ENCODE measurements at regions not wholly inside any gene's neighbourhood (a gene's known extent, or its start where the extent isn't known, plus 50 kb on each side); places are given as distances from the start of the nearest gene placed in this dataset.

DNA sequence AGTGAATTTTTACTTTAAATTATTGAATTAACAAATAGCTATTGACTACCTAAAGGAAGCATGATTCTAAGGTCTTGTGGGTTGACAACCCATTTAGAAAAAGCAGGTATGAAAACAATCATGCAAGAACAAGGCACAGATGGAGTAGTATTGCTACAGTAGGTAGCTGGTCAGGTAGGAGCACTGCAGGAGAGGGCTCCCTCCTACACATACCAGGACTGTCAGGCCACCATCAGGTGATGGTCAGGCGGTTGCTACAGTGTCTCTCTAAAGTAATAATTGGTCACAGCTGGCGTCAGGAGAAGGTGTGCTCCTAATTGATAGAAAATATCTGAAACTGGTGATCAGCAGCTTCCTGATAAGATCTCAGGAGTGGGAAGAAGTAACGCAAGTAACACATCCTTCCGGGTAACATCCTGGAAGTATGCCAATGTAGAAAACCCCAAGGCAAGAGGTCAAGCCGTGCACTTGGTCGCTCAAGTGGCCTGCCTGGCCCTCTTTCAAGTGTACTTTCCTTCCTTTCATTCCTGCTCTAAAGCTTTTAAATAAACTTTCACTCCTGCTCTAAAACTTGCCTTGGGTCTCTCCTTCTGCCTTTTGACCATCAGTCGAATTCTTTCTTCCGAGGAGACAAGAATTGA is 486.5 kb downstream of the TMEM114 start (continued):
- TF ChIP-seq, protein P1, sequence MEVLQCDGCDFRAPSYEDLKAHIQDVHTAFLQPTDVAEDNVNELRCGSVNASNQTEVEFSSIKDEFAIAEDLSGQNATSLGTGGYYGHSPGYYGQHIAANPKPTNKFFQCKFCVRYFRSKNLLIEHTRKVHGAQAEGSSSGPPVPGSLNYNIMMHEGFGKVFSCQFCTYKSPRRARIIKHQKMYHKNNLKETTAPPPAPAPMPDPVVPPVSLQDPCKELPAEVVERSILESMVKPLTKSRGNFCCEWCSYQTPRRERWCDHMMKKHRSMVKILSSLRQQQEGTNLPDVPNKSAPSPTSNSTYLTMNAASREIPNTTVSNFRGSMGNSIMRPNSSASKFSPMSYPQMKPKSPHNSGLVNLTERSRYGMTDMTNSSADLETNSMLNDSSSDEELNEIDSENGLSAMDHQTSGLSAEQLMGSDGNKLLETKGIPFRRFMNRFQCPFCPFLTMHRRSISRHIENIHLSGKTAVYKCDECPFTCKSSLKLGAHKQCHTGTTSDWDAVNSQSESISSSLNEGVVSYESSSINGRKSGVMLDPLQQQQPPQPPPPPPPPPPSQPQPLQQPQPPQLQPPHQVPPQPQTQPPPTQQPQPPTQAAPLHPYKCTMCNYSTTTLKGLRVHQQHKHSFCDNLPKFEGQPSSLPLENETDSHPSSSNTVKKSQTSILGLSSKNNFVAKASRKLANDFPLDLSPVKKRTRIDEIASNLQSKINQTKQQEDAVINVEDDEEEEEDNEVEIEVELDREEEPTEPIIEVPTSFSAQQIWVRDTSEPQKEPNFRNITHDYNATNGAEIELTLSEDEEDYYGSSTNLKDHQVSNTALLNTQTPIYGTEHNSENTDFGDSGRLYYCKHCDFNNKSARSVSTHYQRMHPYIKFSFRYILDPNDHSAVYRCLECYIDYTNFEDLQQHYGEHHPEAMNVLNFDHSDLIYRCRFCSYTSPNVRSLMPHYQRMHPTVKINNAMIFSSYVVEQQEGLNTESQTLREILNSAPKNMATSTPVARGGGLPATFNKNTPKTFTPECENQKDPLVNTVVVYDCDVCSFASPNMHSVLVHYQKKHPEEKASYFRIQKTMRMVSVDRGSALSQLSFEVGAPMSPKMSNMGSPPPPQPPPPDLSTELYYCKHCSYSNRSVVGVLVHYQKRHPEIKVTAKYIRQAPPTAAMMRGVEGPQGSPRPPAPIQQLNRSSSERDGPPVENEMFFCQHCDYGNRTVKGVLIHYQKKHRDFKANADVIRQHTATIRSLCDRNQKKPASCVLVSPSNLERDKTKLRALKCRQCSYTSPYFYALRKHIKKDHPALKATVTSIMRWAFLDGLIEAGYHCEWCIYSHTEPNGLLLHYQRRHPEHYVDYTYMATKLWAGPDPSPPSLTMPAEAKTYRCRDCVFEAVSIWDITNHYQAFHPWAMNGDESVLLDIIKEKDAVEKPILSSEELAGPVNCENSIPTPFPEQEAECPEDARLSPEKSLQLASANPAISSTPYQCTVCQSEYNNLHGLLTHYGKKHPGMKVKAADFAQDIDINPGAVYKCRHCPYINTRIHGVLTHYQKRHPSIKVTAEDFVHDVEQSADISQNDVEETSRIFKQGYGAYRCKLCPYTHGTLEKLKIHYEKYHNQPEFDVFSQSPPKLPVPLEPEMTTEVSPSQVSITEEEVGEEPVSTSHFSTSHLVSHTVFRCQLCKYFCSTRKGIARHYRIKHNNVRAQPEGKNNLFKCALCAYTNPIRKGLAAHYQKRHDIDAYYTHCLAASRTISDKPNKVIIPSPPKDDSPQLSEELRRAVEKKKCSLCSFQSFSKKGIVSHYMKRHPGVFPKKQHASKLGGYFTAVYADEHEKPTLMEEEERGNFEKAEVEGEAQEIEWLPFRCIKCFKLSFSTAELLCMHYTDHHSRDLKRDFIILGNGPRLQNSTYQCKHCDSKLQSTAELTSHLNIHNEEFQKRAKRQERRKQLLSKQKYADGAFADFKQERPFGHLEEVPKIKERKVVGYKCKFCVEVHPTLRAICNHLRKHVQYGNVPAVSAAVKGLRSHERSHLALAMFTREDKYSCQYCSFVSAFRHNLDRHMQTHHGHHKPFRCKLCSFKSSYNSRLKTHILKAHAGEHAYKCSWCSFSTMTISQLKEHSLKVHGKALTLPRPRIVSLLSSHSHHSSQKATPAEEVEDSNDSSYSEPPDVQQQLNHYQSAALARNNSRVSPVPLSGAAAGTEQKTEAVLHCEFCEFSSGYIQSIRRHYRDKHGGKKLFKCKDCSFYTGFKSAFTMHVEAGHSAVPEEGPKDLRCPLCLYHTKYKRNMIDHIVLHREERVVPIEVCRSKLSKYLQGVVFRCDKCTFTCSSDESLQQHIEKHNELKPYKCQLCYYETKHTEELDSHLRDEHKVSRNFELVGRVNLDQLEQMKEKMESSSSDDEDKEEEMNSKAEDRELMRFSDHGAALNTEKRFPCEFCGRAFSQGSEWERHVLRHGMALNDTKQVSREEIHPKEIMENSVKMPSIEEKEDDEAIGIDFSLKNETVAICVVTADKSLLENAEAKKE (CRISPR knock-in tag; IDR thresholded peaks at IDR 0.05) = no peak

DNA sequence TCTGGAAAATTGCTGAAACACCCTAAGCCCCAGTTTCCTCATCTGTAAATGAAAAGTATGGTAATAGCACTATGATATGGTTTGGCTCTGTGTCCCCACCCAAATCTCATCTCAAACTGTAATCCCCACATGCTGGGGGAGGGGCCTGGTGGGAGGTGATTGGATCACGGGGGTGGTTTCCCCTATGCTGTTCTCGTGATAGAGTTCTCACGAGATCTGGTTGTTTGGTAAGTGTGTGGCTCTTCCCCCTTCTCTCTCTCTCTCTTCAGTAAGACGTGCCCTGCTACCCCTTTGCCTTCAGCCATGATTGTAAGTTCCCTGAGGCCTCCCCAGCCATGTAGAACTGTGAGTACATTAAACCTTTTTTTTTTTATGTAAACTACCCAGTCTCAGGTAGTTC is 490.7 kb downstream of the TMEM114 start:
- no peaks in the 10 kb centered on the region for H3K79me2 ChIP-seq (replicated peaks; ENCODE audit: insufficient read depth)
- H3K27me3 ChIP-seq (ENCODE audit: insufficient read depth) = no peaks in the 10 kb centered on the region
- H3K9me2 ChIP-seq (ENCODE audit: insufficient read depth) = no peaks in the 10 kb centered on the region
- no peak overlapping the region for H3K4me2 ChIP-seq
- Mint-ChIP-seq H3K27ac (no peak overlapping the region), H3K27me3 (ENCODE audit: insufficient read depth, low read depth, poor library complexity) (peaks cover 3% of the 10 kb centered on the region), H3K4me3 (no peak overlapping the region), H3K4me1 (no peaks in the 10 kb centered on the region; the same call in 2 of the 3 replicates), H3K36me3 (ENCODE audit: low read depth) (no peaks in the 10 kb centered on the region; the same call in 2 of the 3 replicates), H3K9me3 (peaks cover 12% of the 10 kb centered on the region)
- no peak overlapping the region for H3K4me3 ChIP-seq
- H3K36me3 ChIP-seq (ENCODE audit: insufficient read depth) = no peaks in the 10 kb centered on the region; the same call in 1 of the 2 replicates
- no peaks in the 10 kb centered on the region for H3K4me1 ChIP-seq (ENCODE audit: insufficient read depth)
- no peak overlapping the region for H3K27ac ChIP-seq (ENCODE audit: low read depth)
- H4K20me1 ChIP-seq (replicated peaks; ENCODE audit: insufficient read depth) = no peaks in the 10 kb centered on the region
- ATAC-seq (no peak), DNase-seq (ENCODE audit: low spot score) (no peak)
- no peaks in the 10 kb centered on the region for H3F3A ChIP-seq (replicated peaks; ENCODE audit: low read depth)
- no peak overlapping the region for H2AFZ ChIP-seq
- TF ChIP-seq NANOG (IDR thresholded peaks at IDR 0.05; ENCODE audit: borderline replicate concordance) = no peak
- TF ChIP-seq EZH2 (IDR thresholded peaks at IDR 0.05; ENCODE audit: low read depth, unreplicated experiment) = no peak
- TF ChIP-seq, protein P2, sequence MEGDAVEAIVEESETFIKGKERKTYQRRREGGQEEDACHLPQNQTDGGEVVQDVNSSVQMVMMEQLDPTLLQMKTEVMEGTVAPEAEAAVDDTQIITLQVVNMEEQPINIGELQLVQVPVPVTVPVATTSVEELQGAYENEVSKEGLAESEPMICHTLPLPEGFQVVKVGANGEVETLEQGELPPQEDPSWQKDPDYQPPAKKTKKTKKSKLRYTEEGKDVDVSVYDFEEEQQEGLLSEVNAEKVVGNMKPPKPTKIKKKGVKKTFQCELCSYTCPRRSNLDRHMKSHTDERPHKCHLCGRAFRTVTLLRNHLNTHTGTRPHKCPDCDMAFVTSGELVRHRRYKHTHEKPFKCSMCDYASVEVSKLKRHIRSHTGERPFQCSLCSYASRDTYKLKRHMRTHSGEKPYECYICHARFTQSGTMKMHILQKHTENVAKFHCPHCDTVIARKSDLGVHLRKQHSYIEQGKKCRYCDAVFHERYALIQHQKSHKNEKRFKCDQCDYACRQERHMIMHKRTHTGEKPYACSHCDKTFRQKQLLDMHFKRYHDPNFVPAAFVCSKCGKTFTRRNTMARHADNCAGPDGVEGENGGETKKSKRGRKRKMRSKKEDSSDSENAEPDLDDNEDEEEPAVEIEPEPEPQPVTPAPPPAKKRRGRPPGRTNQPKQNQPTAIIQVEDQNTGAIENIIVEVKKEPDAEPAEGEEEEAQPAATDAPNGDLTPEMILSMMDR (conservative IDR thresholded peaks at IDR 0.05; ENCODE audit: low read depth in 2 of 2) = no peak

Data from GM23338 (cell line).